A673 (cell line): ENCODE measurements at regions not wholly inside any gene's neighbourhood (a gene's known extent, or its start where the extent isn't known, plus 50 kb on each side); places are given as distances from the start of the nearest gene placed in this dataset.

Source experiments
- EZH2 ChIP-seq: fragments of 200-600 bp; sonication (generic); IDR thresholded peaks from 2 replicates; pipeline ENCODE4 v1.6.1; 2017; ENCODE audit warnings: borderline replicate concordance, low read depth, mild to moderate bottlenecking, mixed read lengths, antibody characterized with exemption, low read length; ENCODE audit not compliant: poor library complexity, severe bottlenecking
- TF ChIP-seq, protein P1 (sequence below): fragments of 300-800, 200-600 bp; sonication (generic); conservative IDR thresholded peaks from 2 replicates; pipeline ENCODE4 v1.5.1; 2017; ENCODE audit warnings: low read depth, mild to moderate bottlenecking, antibody characterized with exemption, low read length, moderate library complexity, mixed read lengths

DNA sequence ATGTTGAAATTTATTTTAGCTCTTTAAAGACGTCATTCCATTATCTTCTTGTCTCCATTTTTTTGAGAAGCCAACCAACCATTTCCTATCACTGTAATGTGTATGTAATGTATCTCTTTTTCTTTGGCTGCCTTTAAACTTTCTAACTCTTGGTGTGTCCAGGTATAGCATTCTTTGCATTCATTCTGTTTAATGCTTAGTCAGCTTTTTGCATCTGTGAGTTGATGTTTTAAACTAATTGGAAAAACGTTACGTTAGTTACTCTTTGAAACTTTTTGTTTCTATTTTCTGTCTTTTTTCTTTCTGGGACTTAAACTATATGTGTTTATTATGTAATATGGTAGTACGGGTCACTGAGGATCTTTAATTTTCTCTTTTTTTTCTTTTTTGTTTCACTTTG lies 77.4 kb upstream of the PPP1R9A start:
- TF ChIP-seq, protein P1, sequence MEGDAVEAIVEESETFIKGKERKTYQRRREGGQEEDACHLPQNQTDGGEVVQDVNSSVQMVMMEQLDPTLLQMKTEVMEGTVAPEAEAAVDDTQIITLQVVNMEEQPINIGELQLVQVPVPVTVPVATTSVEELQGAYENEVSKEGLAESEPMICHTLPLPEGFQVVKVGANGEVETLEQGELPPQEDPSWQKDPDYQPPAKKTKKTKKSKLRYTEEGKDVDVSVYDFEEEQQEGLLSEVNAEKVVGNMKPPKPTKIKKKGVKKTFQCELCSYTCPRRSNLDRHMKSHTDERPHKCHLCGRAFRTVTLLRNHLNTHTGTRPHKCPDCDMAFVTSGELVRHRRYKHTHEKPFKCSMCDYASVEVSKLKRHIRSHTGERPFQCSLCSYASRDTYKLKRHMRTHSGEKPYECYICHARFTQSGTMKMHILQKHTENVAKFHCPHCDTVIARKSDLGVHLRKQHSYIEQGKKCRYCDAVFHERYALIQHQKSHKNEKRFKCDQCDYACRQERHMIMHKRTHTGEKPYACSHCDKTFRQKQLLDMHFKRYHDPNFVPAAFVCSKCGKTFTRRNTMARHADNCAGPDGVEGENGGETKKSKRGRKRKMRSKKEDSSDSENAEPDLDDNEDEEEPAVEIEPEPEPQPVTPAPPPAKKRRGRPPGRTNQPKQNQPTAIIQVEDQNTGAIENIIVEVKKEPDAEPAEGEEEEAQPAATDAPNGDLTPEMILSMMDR, result no peak
- no peak for TF ChIP-seq EZH2
